Pancreas (tissue), 10 donors: ENCODE measurements at regions not wholly inside any gene's neighbourhood (a gene's known extent, or its start where the extent isn't known, plus 50 kb on each side); places are given as distances from the start of the nearest gene placed in this dataset.
"Not testable (repeated sequence)": the region's sequence is repeated elsewhere in the genome, so short reads cannot be mapped to it uniquely, and the experiment has no call there.

Experiments
- ATAC-seq, 4 donors: fragments of 200-7000 bp; cut with Tn5 transposase; one replicate each; pipeline versions ENCODE4 v1.8.0 to v1.9.1; 2020; ENCODE audit warnings: mild to moderate bottlenecking in 4 of 4, moderate library complexity in 4 of 4
- DNase-seq, 6 donors: peaks; one replicate each; pipeline ENCODE4 v3.0.0-alpha.2; 2020
- FAIRE-seq: peaks from 2 replicates; lab custom pipeline; 2012; peaks lifted over from hg19 to GRCh38; lab: Jason Lieb, UNC
- H3K27ac ChIP-seq, 4 donors: fragments of 200-600 bp; sonication (generic); 1 replicate in 3 of 4; 2 replicates in 1 of 4; pipeline versions ENCODE4 v1.5.0 to v1.8.0; 2020
- H3K27me3 ChIP-seq, 4 donors: fragments of 200-600 bp; one replicate each; pipeline ENCODE4 v1.8.0; 2021
- H3K36me3 ChIP-seq, 3 donors: fragments of 200-600 bp; sonication (generic) in 1 of 3; one replicate each; pipeline versions ENCODE4 v1.5.0 to v1.8.0; 2020 to 2021
- H3K4me1 ChIP-seq, 3 donors: fragments of 200-600 bp; one replicate each; pipeline ENCODE4 v1.8.0; 2021
- H3K4me3 ChIP-seq, 4 donors: fragments of 200-600 bp; sonication (generic) in 2 of 4; one replicate each; pipeline versions ENCODE4 v1.5.0 to v1.8.0; 2020 to 2021
- H3K9me3 ChIP-seq, 4 donors: fragments of 200-600 bp; one replicate each; pipeline ENCODE4 v1.8.0; 2021
- WGBS, 2 donors: extraction: QIAGEN DNeasy Blood & Tissue Kit; methylation state at CpG; one replicate each; pipeline ENCODE4 v1.1.7; 2013; 5-methylcytosine and 5-hydroxymethylcytosine counted together
- intact Hi-C, 3 donors: fragments of 100-400 bp; cut with DNase I; formaldehyde crosslinking; loops; one replicate each; pipeline versions ENCODE4 v1.11.1 to v1.14.2; 2022
- microRNA-seq, 2 donors: library from miRNA; unstranded; fragments of <30 nt; microRNA quantifications; one replicate each; pipeline versions ENCODE4 to v1.1.0, GENCODE V29; 2019 to 2020
- TF ChIP-seq, protein P1 (sequence below), 4 donors: fragments of 200-600 bp; sonication (generic) in 3 of 4; IDR thresholded peaks; one replicate each; pipeline versions ENCODE4 v1.5.0 to v1.8.0; 2021; ENCODE audit warnings: antibody characterized with exemption in 4 of 4
- donor health status: healthy with polysubstance abuse.
- donor health status: DM: no; HTN: no; CAD: no; lungs with moderate emphysema.
- donor health status: DM: no; HTN: no; CAD: no.
- donor health status: control.
- donor health status: control.
- donor health status: Bipolar disorder and iron deficiency.
- donor health status: DM: yes; HTN: yes; CAD: no.
- donor health status: DM: no; HTN: no; CAD: no.
- donor health status: DM: no; HTN: no; CAD: no.
- donor health status: DM: yes; HTN: yes; CAD: no.

DNA sequence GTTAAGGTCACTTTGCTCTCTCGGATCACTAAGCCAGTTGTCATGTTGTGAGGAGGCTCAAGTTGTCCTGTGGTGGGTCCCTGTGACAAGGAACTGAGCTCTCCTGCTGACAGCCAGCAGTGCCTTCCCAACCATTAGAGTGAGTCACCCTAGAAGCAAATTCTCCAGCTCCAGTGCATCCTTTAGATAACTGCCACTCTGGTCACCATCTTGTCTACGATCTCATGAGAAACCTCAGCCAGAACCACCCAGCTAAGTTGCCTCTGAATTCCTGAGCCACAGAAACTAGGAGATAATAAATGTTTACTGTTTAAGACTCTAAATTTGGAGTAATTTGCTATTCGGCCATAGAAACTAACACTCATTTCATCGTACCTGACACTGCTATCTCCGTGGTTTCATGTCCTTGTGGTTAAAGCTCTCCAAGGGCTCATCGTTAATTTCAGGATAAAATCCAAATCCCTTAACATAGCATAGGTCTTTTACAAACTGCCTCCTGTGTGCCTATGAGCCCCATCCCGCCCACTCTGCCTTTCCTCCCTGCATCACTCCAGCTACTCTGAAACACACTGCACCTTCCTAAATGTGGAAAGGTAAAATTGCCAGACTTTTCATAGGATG, 56.5 kb upstream of the WIPF3 start:
- Histone ChIP-seq H3K9me3 (no peaks in the 10 kb centered on the region), H3K4me3 (no peak overlapping the region), H3K36me3 (no peaks in the 10 kb centered on the region), H3K27ac (no peak overlapping the region), H3K27me3 (no peaks in the 10 kb centered on the region), H3K4me1 (peaks cover 0 to 2% (median 0%) of the 10 kb centered on the region in 3 donors)
- no peak for ATAC-seq
- WGBS, 2 donors = 67 to 76% methylated on average over 7 of the region's 7 CpGs
- FAIRE-seq = no peak
- TF ChIP-seq, protein P1, sequence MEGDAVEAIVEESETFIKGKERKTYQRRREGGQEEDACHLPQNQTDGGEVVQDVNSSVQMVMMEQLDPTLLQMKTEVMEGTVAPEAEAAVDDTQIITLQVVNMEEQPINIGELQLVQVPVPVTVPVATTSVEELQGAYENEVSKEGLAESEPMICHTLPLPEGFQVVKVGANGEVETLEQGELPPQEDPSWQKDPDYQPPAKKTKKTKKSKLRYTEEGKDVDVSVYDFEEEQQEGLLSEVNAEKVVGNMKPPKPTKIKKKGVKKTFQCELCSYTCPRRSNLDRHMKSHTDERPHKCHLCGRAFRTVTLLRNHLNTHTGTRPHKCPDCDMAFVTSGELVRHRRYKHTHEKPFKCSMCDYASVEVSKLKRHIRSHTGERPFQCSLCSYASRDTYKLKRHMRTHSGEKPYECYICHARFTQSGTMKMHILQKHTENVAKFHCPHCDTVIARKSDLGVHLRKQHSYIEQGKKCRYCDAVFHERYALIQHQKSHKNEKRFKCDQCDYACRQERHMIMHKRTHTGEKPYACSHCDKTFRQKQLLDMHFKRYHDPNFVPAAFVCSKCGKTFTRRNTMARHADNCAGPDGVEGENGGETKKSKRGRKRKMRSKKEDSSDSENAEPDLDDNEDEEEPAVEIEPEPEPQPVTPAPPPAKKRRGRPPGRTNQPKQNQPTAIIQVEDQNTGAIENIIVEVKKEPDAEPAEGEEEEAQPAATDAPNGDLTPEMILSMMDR (IDR thresholded peaks at IDR 0.05) = no peak
- intact Hi-C loops = loop anchor here in 2 of 3 donors (10.0 kb wide), 1 partner anchor 175 kb away; no protein-coding TSS in a partner anchor
- no peak for DNase-seq

DNA sequence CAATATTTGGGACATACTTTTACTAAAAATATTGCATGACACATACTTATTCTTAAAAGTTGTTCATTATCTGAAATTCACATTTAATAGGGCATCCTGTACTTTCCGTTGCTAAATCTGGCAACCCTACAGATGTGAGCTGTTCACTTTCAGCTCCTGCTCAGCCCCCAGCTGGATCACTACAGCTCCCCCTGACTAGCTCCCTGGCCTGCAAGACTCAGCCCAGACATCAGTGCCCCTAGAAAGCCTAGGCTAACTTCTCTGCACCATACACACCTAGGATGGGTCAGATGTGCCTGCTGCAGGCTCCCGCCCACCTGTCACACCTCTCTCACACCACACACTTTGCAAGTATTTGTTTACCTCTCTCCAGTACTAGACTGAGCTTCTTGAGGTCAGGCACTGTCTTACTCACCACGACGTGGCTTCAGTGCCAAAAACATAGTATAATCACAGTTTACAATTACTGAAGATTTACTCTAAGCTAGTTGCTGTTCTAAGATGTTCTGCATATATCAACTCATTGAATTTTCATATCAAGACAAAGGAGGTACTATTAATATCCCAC, 55.9 kb upstream of the WIPF3 start:
- ATAC-seq, H3K27ac ChIP-seq, H3K36me3 ChIP-seq, H3K4me3 ChIP-seq, FAIRE-seq, H3K4me1 ChIP-seq, DNase-seq, H3K27me3 ChIP-seq, H3K9me3 ChIP-seq: not testable (repeated sequence)
- intact Hi-C loops = loop anchor here in 2 of 3 donors (10.0 kb wide), 1 partner anchor 174 kb away; no protein-coding TSS in a partner anchor
- WGBS, 2 donors = 58 to 72% methylated on average over 4 of the region's 4 CpGs

DNA sequence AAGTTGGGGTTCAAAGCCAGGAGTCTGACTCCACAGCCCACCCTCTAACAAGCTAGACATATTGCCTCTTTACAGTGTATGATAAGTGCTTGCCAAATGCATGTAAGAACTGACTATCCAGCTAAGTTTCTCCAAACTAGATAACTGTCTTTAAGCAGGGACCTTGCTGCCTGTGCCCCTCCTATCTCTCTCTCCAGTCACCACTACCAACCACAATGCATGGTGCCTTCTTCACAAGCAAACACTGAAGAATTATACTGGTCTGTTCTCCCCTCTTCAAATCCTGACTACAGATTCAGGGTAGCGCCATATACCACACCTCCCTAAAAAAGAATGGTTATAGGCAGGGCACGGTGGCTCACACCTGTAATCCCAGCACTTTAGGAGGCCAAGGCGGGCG, 55.3 kb upstream of the WIPF3 start:
- FAIRE-seq, ATAC-seq, H3K27me3 ChIP-seq, H3K4me1 ChIP-seq, H3K36me3 ChIP-seq, H3K9me3 ChIP-seq, DNase-seq, H3K4me3 ChIP-seq, H3K27ac ChIP-seq: not testable (repeated sequence)
- intact Hi-C loops = loop anchor here in 2 of 3 donors (10.0 kb wide), 1 partner anchor 174 kb away; no protein-coding TSS in a partner anchor
- 85 to 98% methylated on average over 4 of the region's 4 CpGs for WGBS, 2 donors

DNA sequence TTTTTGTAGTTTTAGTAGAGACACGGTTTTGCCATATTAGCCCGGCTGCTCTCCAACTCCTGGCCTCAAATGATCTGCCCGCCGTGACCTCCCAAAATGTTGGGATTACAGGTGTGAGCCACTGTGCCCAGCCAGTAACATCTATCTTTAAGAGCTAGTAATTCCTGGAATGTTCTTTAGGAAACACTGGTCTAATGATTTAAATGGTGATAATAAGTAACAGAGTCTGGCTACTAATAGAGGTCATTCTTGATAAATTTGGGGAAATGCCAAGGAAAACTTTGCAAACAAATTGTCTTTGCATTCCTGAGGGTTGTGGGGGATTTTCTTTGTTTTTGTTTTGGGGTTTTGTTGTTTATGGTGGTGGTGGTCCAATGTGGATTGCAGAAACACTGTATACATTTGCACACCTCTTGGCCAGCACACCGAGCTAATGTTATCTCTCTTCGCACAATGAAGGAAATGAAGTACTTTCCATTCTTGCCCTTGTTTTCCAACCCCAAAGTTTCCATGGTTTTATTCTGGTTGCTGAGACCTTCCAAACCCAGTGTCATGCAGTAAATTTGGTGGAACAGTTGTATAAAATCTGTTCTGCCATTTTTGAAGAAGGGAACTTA, 51.3 kb upstream of the WIPF3 start:
- FAIRE-seq (no peak), ATAC-seq (peak in 2 of 4 donors; percentile 53 to 68), DNase-seq (no peak)
- TF ChIP-seq, protein P1 (IDR thresholded peaks at IDR 0.05) = no peak
- Histone ChIP-seq H3K9me3 (no peaks in the 10 kb centered on the region), H3K27me3 (no peaks in the 10 kb centered on the region), H3K27ac (no peak overlapping the region), H3K4me1 (no peaks in the 10 kb centered on the region), H3K4me3 (no peak overlapping the region), H3K36me3 (no peaks in the 10 kb centered on the region)
- intact Hi-C loops = loop anchor here in 2 of 3 donors (10.0 kb wide), 1 partner anchor 170 kb away; no protein-coding TSS in a partner anchor
- 54 to 59% methylated on average over 6 of the region's 6 CpGs for WGBS, 2 donors

Small RNAs in the stretch of these regions (microRNA-seq; reads per million reads assigned to microRNA genes)
- gene MIR550A3 = 3.9 to 6.2 reads per million in 2 donors
